GM21723 (cell line): ENCODE measurements at regions not wholly inside any gene's neighbourhood (a gene's known extent, or its start where the extent isn't known, plus 50 kb on each side); places are given as distances from the start of the nearest gene placed in this dataset.

Experiments
- ATAC-seq: cut with Tn5 transposase; IDR thresholded peaks from one replicate; pipeline ENCODE4 v1.9.1; 2021; ENCODE audit warnings: mild to moderate bottlenecking, moderate library complexity; ENCODE audit not compliant: unreplicated experiment

- ATAC-seq, result no peak
Observed at GRCh38 chr6:167437888-167438484, 113.1 kb downstream of the TTLL2 start.

DNA sequence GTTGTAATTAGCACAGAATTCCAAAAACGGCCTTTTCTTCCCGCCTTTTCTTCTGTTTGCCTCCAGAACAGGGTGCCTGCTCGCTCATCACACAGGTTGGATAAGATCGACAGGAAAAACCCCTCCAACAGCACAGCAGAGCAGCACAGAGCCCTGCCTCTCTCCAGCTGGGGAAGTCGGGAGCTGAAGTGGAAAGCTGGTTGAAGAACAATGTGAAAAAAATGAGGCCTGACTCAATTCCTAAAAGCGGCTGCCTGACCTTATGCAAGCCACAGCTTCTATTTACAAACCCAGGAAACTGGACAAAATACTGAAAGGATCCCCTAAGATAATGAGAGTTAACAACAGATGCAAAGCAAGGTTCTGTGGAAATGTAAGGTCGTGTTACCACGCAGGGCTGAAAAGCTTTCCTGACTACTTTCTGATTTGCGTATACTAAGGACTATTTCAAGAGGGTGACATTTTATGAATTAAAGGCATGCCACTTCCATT, 116.9 kb downstream of the TTLL2 start:
- no peak for ATAC-seq

DNA sequence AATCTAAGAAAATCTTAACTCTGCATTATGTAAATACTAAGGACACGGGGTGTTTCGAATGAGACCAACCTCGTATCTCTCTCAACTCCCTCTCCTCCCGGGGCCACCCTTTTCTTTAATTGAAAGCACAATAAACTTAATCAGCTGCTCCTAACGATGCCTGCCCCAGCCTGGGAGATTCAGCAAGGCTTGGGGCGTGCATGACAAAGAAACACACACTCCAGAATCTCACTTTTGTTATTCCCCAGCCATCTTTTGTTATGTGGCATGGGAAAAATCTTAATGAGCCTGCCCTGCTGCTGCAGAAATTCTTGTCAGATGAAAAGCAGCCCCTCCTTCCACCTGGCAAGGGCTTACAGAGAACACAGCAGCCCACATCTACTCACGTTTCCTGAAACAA, 117.4 kb downstream of the TTLL2 start:
- ATAC-seq, result no peak

- no peak for ATAC-seq
Observed at GRCh38 chr6:167442796-167443680, 118.2 kb downstream of the TTLL2 start.

DNA sequence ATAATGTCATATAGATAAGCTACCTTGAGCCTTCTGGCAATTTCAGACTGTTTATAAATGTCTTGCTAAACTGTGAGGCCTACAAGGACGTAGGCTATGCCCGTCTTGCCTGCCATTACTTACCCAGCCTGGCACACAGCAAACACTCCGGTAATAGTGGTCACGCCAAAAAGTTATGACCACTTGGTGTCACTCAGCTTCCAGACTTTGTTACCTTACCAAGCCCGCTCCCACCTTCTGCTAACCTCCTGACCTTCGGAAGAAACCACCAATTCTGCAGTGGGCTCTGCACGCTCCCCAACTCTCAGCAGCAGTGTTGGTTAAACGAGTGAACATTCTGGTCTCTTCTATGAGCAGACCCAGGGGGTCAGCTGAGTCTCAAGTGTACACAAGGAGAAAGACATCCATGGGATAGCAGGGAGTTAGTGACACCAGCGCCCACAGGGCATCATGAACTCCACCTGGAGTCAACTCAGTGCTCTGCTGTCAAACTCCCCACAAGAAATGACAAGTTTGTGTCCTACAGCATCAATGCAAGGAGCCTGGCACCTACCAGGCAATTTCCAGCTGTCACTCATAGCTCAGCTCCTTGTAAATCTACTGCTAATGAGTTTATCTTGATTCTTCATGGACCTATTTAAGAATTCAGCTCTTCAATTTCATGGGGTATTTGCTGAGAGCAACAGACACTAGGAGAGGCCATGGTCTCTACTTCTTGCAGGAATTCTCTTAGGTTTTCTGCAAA, 119.9 kb downstream of the TTLL2 start:
- no peak for ATAC-seq

- no peak for ATAC-seq
Observed at GRCh38 chr6:167445568-167445967, 120.7 kb downstream of the TTLL2 start.

DNA sequence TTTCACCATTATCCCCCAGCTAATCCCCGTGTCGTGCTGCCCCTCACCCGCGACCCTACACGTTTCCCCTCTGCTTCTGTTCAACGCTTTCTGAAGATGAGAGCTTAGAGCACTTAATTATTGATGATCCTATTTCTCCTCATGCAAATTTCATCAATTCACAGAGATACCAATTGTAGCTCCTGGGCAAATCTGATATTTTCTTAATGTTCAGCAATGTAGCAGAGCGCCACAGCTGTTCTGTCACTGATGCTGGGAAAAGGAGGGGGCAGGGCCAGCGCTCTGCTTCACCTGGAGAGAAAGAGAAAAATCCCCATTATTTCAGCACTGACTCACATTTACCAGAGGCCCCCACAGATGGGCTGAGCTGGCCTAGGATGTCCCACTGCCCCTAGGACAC, 121.2 kb downstream of the TTLL2 start:
- ATAC-seq, result no peak

DNA sequence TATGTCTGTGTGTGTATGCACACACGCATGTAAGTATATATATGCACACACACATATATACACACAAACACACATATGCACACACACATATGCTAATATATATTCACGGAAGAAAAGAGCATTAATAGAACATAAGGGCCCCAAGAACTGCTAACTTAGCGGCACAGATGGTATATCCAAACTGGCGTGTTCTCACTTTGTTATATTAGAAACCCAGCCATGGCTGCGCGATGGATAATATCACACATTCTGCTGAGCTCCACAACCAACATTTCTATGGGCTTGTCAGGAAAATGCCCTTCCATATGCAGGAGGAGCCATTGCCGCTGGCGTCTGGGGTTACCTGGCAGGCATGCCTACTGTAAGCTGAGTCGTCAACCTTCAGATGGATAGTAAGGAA, 122.1 kb downstream of the TTLL2 start:
- no peak for ATAC-seq

- ATAC-seq, result no peak
Observed at GRCh38 chr6:167448378-167448777, 123.5 kb downstream of the TTLL2 start.

GRCh38 chr6:167449094-167449861, 124.4 kb downstream of the TTLL2 start:
- no peak for ATAC-seq

- no peak for ATAC-seq
Observed at GRCh38 chr6:167450626-167451025, 125.7 kb downstream of the TTLL2 start.

DNA sequence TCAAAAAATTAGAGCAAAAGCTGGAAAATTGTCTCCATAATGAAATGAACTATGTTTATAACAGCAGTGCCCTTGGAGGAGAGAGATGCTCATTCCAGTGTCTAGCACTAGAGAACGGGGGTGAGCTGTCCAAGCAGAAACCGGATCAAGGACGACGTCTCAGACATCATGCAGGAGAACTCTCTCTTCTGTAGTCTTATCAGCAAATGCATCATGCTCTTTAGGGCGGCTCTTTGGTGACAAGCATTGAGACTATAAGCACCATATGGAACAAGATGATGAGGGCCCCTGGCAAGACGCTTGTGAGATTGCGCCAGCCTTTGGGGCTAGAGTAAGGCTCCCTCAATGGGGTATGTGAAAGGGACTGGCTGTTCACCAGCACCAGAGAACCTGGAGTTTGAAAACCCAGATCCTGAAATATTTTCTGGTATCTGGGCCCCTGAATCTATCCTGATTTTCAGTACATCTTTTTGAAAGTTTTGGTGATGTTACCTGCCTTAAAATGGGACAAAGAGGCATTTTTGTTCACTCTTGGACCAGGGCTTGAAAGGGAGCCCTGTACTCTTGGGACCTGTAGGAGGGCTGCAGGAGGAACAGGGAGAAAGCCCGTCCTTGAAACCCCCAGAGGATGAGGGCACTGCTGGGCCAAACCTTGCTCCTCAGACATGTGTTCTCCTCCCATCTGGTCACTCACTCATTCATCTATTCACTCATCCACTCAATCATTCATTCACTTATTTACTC, 127.6 kb downstream of the TTLL2 start:
- no peak for ATAC-seq

- no peak for ATAC-seq
Observed at GRCh38 chr6:167453082-167453446, 128.2 kb downstream of the TTLL2 start.

- ATAC-seq, result no peak
Observed at GRCh38 chr6:167454003-167454402, 129.1 kb downstream of the TTLL2 start.

DNA sequence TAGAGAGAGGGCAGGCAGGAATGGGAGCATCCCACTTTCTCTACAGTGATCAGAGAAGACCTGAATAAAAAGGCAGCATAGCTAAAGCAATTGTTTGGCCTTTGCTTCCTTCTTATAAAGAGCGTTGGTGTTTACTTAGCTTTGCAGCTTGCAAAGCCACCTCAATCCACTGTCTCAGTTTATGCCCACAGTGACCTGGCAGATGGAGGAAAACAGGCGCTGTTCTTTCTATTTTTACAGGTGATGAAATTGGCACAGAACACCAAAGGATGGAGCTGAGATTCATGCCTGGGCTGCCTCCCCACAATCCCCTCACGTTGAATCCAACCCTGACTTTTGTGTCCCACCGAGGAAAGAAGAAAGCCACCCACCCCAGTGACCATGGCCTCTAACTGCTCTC, 130.5 kb downstream of the TTLL2 start:
- no peak for ATAC-seq

- ATAC-seq, result no peak
Observed at GRCh38 chr6:167462514-167463312, 137.8 kb downstream of the TTLL2 start.

- ATAC-seq, result no peak
Observed at GRCh38 chr6:167464177-167464576, 139.3 kb downstream of the TTLL2 start.

- ATAC-seq, result no peak
Observed at GRCh38 chr6:167465482-167465881, 140.6 kb downstream of the TTLL2 start.

DNA sequence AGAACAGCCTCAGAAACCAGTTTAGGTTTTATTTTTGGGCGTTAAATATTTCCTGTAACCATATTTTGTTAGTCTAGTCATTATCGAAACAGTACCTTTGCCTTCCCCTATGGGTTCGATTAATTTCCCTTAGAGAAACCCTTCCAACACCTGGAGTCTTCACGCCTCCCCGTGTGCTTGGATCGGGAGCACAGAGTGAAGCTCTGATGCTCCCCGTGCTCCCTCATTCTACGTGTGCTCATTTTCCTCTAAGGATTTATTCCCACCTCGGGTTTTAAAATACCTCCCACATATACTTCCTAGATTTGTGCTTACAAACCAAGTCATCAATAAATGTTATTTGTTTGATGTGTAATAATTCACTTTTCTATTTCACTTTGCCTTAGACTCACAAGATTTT, 142.4 kb downstream of the TTLL2 start:
- ATAC-seq, result no peak
